ENCODE measurements at regions not wholly inside any gene's neighbourhood (a gene's known extent, or its start where the extent isn't known, plus 50 kb on each side); places are given as distances from the start of the nearest gene placed in this dataset.

GRCh38 chrX:121102101-121102500, 54.7 kb downstream of the GLUD2 start:
- no peak for DNase-seq
- intact Hi-C loops (cut with DNase I), result no loop called here

- intact Hi-C loops (cut with DNase I), result no loop called here
- DNase-seq, result no peak
Observed at GRCh38 chrX:121103381-121103780, 56.0 kb downstream of the GLUD2 start.

- DNase-seq, result no peak
Observed at GRCh38 chrX:121106484-121107235, 59.2 kb downstream of the GLUD2 start.

GRCh38 chrX:121109986-121110385, 62.6 kb downstream of the GLUD2 start:
- DNase-seq, result no peak
- intact Hi-C loops (cut with DNase I), result no loop called here

More at GRCh38 chrX:121106484-121107235, 59.2 kb downstream of the GLUD2 start:
- intact Hi-C loops (cut with DNase I), result no loop called here

GRCh38 chrX:121110536-121110935, 63.1 kb downstream of the GLUD2 start:
- intact Hi-C loops (cut with DNase I), result no loop called here
- DNase-seq, result no peak

GRCh38 chrX:121114691-121115090, 67.3 kb downstream of the GLUD2 start:
- intact Hi-C loops (cut with DNase I), result no loop called here

GRCh38 chrX:121120690-121121605, 73.5 kb downstream of the GLUD2 start:
- DNase-seq, result no peak
- intact Hi-C loops (cut with DNase I), result no loop called here

More at GRCh38 chrX:121114691-121115090, 67.3 kb downstream of the GLUD2 start:
- no peak for DNase-seq

- intact Hi-C loops (cut with DNase I), result no loop called here
Observed at GRCh38 chrX:121122332-121122731, 74.9 kb downstream of the GLUD2 start.

GRCh38 chrX:121128925-121129877, 81.8 kb downstream of the GLUD2 start:
- DNase-seq, result no peak

More at GRCh38 chrX:121122332-121122731, 74.9 kb downstream of the GLUD2 start:
- no peak for DNase-seq

GRCh38 chrX:121132675-121133074, 85.3 kb downstream of the GLUD2 start:
- intact Hi-C loops (cut with DNase I), result no loop called here
- DNase-seq, result no peak

More at GRCh38 chrX:121128925-121129877, 81.8 kb downstream of the GLUD2 start:
- intact Hi-C loops (cut with DNase I), result no loop called here

- intact Hi-C loops (cut with DNase I), result no loop called here
- DNase-seq, result no peak
Observed at GRCh38 chrX:121135488-121136207, 88.2 kb downstream of the GLUD2 start.

GRCh38 chrX:121146059-121146628, 98.7 kb downstream of the GLUD2 start:
- DNase-seq, result no peak
- intact Hi-C loops (cut with DNase I), result loop anchor here (5.0 kb wide), 1 partner anchor 436 kb away; no protein-coding TSS in a partner anchor

GRCh38 chrX:121150217-121150616, 102.8 kb downstream of the GLUD2 start:
- intact Hi-C loops (cut with DNase I), result no loop called here
- no peak for DNase-seq

GRCh38 chrX:121151293-121151692, 103.9 kb downstream of the GLUD2 start:
- intact Hi-C loops (cut with DNase I), result no loop called here
- DNase-seq, result no peak

- intact Hi-C loops (cut with DNase I), result no loop called here
- no peak for DNase-seq
Observed at GRCh38 chrX:121154858-121155404, 107.5 kb downstream of the GLUD2 start.

- DNase-seq, result no peak
- intact Hi-C loops (cut with DNase I), result no loop called here
Observed at GRCh38 chrX:121160987-121161386, 113.6 kb downstream of the GLUD2 start.

- intact Hi-C loops (cut with DNase I), result no loop called here
Observed at GRCh38 chrX:121161501-121161933, 114.1 kb downstream of the GLUD2 start.

GRCh38 chrX:121163443-121163842, 116.0 kb downstream of the GLUD2 start:
- intact Hi-C loops (cut with DNase I), result no loop called here
- DNase-seq, result no peak

More at GRCh38 chrX:121161501-121161933, 114.1 kb downstream of the GLUD2 start:
- DNase-seq, result no peak

GRCh38 chrX:121165930-121166359, 118.5 kb downstream of the GLUD2 start:
- intact Hi-C loops (cut with DNase I), result no loop called here

More at GRCh38 chrX:121165930-121166359, 118.5 kb downstream of the GLUD2 start:
- DNase-seq, result no peak

Measured in posterior cingulate gyrus (tissue), 11 donors.